CD4-positive, alpha-beta T cell treated with Interleukin-15 for 4 hours (primary cell): ENCODE measurements at regions not wholly inside any gene's neighbourhood (a gene's known extent, or its start where the extent isn't known, plus 50 kb on each side); places are given as distances from the start of the nearest gene placed in this dataset.
"Not testable (repeated sequence)": the region's sequence is repeated elsewhere in the genome, so short reads cannot be mapped to it uniquely, and the experiment has no call there.

ENCODE experiments used
- DNase-seq: peaks from one replicate; pipeline ENCODE4 v3.0.0-alpha.2; 2020; ENCODE audit warnings: low spot score

DNA sequence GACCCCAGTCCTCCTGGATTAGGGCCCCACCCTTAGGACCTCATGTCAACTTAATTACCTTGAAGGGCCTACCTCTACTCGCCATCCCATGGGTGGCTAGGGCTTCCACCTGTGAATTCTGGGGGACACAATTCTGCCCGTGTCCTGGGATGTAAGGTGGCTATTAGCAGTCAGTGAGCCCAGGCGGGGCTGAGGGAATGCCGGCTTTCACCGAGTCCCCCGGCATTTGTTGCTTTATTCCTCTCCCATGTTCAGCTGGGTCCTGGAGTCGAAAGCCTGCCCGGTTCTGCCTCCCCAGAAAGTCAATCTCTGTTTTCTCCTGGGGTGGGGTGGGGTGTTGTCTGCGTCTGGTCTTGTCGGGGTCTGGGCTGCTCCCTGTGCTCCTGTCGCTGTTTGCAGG is 125.6 kb downstream of the GLRX3 start:
- DNase-seq: no peak

GRCh38 chr10:130263289-130263688 is 127.1 kb downstream of the GLRX3 start:
- DNase-seq: no peak

DNA sequence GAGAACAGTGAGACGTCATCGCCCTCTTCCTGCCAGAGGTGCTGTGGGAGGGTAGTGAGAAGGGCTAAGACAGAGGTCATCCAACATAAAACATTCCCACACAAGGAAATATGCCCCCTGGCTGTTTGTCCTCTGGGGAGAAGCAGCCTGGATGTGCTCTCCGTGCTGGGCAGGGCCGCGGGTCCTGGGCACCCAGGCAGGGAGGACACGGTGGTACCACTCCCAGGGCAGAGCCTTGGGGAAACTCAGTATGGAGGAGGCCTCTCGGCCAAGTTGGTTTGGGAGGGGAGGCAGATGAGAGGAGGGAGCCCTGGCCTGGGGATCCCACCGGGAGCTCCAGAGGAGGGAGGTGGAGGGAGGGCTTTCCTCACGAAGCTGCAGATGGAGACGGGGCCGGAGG is 129.4 kb downstream of the GLRX3 start:
- no peak for DNase-seq

GRCh38 chr10:130282492-130283218 is 146.5 kb downstream of the GLRX3 start:
- DNase-seq: no peak

DNA sequence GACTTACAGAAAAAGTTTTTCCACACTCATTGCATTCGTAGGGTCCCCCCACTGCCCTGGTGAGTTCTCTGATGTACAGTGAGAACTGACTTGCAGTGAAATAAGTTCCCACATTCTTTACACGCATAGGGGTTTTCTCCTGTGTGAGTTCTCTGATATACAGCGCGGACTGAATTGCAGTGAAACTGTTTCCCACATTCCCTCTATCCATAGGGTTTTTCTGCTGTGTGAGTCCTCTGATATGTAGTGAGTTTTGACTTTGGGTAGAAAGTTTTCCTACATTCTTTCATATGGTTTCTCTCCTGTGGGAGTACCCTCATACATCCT is 147.0 kb downstream of the GLRX3 start:
- no peak for DNase-seq

DNA sequence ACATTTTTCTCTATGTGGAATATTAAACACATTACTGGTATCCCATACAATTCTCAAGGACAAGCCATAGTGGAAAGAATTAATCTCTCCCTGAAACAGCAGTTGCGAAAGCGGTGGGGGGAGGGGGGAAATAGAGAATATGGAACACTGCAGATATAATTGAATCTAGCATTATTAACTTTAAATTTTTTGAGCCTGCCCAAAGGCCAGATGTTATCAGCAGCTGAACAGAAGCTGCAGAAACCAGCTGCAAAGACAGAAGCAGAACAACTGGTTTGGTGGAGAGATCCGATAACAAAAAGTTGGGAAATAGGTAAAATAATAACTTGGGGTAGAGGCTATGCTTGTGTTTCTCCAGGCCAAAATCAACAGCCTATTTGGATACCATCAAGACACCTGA is 159.6 kb downstream of the GLRX3 start:
- not testable (repeated sequence) for DNase-seq

DNA sequence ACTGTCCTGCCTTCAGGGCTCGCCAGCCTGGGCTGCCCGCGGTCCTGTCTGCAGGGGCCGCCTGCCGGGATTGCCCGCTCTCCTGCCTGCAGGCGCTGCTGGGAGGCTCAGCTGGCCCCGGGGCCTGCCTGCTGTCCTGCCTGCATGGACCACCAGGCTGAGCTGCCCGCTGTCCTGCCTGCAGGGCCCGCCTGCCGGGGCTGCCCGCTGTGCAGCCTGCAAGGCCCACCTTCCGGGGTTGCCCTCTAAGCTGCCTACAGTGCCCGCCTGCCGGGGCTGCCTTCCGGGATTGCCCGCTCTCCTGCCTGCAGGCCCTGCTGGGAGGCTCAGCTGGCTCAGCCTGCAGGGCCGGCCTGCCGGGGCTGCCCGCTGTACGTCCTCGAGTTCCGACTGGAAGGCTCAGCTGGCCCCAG is 164.4 kb downstream of the GLRX3 start:
- DNase-seq: peak; percentile 47

DNA sequence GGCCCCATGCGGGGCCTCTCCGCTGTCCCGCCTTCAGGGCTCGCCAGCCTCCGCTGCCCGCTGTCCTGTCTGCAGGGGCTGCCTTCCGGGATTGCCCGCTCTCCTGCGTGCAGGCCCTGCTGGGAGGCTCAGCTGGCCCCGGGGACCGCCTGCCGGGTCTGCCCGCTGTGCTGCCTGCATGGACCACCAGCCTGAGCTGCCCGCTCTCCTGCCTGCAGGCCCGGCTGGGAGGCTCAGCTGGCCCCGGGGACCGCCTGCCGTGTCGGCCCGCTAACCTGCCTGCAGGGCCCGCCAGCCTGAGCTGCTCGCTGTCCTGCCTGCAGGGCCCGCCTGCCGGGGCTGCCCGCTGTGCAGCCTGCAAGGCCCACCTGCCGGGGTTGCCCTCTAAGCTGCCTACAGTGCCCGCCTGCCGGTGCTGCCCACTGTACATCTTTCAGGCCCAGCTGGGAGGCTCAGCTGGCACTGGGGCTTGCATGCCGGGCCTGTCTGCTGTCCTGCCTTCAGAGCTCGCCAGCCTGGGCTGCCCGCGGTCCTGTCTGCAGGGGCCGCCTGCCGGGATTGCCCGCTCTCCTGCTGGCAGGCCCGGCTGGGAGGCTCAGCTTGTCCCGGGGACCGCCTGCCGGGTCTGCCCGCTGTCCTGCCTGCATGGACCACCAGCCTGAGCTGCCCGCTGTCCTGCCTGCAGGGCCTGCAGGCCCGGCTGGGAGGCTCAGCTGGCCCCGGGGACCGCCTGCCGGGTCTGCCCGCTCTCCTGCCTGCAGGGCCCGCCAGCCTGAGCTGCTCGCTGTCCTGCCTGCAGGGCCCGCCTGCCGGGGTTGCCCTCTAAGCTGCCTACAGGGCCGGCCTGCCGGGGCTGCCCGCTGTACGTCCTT is 165.1 kb downstream of the GLRX3 start:
- DNase-seq: peak; percentile 45

DNA sequence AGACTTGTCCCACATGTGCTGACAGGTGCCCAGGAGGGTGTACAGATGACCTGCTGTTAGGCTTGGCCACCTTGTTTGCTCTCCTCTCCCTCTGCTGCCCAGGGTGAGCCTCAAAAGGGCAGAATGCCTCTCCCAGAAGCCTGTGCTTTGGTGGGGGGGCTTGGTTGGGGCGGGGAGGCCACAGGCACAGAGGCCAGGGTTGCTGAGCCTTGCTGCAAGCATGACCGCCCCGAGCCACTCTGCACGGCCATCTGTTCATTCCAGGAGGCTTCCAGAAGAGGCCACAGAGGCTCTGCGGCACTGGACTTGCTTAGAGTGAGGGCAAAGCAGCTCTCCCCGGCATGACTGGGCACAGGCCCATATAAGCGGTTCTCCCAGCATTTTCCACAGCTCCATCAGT is 190.8 kb downstream of the GLRX3 start:
- DNase-seq: no peak

DNA sequence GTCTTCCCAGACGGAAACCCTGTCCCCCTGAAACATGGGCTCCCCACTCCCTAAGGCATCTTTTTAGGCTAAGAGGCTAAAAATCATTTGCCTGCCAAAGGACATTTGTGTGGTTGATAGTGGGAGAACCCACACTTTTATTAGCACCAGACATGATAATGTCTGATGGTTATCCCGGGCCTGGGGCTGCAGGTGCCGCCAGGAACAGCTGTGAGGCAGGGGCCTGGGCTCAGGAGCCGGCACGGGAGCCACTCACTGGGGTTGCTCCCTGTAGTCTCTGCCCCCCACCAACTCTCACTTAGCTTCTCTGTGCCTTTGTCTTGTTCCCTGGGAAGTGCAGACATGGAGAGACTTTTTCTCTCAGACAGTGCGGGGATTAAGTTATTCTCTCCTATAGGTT is 193.6 kb downstream of the GLRX3 start:
- DNase-seq: no peak

DNA sequence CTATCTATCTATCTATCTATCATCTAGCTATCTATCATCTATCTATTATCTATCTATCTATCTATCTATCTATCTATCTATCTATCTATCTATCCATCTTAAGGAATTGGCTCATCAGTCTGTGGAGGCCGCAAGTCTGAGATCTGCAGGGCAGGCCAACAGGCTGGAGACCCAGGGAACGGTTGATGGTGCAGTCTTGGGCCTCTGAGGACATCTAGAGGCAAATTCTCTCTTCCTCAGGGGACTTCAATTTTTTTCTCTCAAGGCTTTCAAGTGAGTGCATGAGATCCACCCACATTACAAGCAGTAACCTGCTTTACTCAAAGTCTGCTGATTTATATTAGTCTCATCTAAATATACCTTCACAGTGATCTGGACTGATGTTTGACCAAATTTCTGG is 197.0 kb downstream of the GLRX3 start:
- DNase-seq: no peak

- DNase-seq: no peak
These were observed 199.1 kb downstream of the GLRX3 start for GRCh38 chr10:130335336-130335735.

DNA sequence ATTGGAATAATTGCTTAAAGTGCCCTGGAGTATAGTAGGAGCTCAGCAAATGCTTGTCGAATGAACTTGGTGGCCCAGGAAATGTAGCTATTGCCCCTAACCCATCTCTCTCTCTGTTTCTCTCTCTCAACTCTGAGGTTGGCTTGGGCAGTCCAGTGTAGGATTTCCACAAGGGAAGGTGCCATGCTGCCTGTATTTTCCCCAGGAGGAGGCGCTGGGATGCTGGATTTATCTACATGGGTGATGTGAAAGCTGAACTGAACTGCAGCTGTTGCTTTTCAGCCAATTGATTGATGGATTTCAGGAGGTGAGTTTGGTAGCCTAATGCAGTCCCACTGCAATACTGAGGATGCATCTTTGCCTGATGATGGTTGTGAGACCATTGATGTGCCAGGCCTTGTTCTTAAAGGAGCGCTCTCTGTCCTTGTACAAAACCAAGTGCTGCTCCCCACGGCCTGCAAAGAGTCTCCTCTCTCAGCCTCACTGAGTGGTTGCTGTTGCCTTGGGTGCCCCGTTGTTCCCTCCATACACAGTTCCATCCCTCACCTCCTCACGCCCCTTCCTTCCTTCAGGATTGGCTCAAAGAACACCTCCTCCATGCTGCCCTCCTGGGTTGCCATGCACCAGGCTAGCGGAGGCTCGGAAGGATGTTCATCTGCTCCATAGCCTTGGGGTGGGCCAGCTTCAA is 200.6 kb downstream of the GLRX3 start:
- DNase-seq: no peak

GRCh38 chr10:130337305-130337640 is 201.1 kb downstream of the GLRX3 start:
- DNase-seq: no peak

- DNase-seq: no peak
These were observed 201.8 kb downstream of the GLRX3 start for GRCh38 chr10:130337696-130338635.

DNA sequence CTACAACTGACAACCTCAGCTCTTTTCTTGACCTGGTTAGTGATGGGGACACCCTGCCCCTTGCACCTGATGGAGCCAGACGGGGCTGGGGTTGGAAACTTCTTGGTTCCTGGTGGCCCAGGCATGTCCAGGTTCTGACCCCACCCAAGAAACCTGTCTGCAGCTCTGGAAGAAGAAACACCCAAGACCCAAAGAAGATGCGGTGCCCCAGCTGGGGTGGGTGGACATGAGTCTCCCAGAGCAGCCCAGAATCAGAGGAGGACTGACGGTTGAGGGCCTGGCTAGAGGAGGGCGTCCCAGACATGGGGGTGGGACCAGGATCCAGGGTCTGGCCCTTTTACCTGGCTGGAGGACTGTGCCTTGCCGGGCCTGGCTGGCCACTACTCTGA is 202.4 kb downstream of the GLRX3 start:
- DNase-seq: no peak

- DNase-seq: no peak
These were observed 202.9 kb downstream of the GLRX3 start for GRCh38 chr10:130339091-130339490.

GRCh38 chr10:130339911-130340310 is 203.7 kb downstream of the GLRX3 start:
- DNase-seq: no peak

- no peak for DNase-seq
These were observed 204.6 kb downstream of the GLRX3 start for GRCh38 chr10:130340816-130341215.

DNA sequence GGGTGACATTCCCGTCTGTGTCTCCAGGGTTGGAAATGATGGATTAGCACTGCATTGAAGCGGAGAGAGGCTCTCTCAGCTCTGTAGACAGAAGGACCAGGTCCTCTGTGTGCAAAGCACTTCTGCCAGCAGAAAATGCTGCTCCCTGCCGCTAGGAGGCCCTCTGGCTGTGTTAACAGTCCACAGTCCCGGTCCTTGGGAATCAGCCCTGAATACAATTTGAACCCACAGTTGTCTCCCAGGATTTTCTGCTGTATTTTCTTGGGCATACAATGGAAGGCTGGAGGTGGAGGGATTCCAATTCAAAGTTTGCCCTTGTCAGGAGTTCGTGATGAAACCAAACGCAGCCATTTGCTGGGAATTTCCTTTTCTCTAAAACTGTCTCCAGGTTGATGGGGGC is 205.2 kb downstream of the GLRX3 start:
- DNase-seq: no peak

DNA sequence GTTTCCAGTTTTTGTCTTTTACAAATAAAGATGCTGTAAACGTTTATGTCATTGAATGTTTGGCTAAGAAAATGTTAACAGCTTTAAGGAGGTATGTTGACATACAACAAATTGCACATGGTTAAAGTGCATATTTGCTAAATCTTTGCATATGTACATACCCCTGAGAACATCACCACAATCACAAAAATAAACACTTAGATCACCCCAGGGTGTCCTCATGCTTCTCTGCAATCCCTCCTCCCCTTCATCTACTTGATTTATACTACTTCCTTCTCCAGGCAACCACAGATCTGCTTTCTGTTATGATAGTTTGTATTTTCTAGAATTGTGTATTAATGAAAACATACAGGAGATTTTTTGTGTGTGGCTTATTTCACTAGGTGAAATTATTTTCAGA is 209.5 kb downstream of the GLRX3 start:
- no peak for DNase-seq

DNA sequence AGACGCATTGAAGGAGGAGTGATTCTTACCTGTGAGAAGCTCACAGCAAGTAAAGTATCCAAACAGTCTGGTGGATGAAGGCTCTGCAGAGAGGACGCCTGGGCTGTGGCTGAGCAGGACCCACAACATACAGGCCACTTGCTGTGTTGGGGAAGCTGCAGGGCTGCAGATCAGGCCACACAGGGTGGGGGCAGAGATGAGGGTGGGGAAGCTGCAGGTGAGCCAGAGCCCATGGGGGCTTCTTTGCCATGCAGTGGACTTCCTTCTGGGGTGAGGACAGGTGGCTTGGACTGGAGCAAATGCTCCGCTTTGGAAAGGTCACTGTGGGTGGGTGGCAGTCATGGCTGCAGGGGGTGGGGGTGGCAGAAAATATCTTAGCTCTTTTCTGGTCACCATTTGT is 214.8 kb downstream of the GLRX3 start:
- DNase-seq: no peak
